GM18870 (cell line): ENCODE measurements at regions not wholly inside any gene's neighbourhood (a gene's known extent, or its start where the extent isn't known, plus 50 kb on each side); places are given as distances from the start of the nearest gene placed in this dataset.
A peak's percentile ranks its signal among the peaks of the same experiment; 100 is the strongest.

Source experiments
- ATAC-seq: cut with Tn5 transposase; IDR thresholded peaks from one replicate; pipeline ENCODE4 v1.9.1; 2021; ENCODE audit warnings: moderate library complexity; ENCODE audit not compliant: unreplicated experiment

- no peak for ATAC-seq
Measured at GRCh38 chr2:104433657-104434056, 420.3 kb upstream of the POU3F3 start.

GRCh38 chr2:104434318-104434792 lies 419.6 kb upstream of the POU3F3 start:
- peak; percentile 82 for ATAC-seq

GRCh38 chr2:104434966-104435365 lies 418.9 kb upstream of the POU3F3 start:
- ATAC-seq, result no peak

- ATAC-seq, result no peak
Measured at GRCh38 chr2:104438481-104438880, 415.4 kb upstream of the POU3F3 start.

- no peak for ATAC-seq
Measured at GRCh38 chr2:104443145-104443544, 410.8 kb upstream of the POU3F3 start.

- ATAC-seq, result no peak
Measured at GRCh38 chr2:104444392-104444791, 409.5 kb upstream of the POU3F3 start.

GRCh38 chr2:104444889-104445288 lies 409.0 kb upstream of the POU3F3 start:
- ATAC-seq, result peak; percentile 39

- ATAC-seq, result peak; percentile 49
Measured at GRCh38 chr2:104447831-104448434, 406.0 kb upstream of the POU3F3 start.

- no peak for ATAC-seq
Measured at GRCh38 chr2:104448661-104449440, 405.1 kb upstream of the POU3F3 start.

- no peak for ATAC-seq
Measured at GRCh38 chr2:104452558-104452957, 401.4 kb upstream of the POU3F3 start.

GRCh38 chr2:104462731-104463130 lies 391.2 kb upstream of the POU3F3 start:
- ATAC-seq, result no peak

- ATAC-seq, result no peak
Measured at GRCh38 chr2:104465981-104466380, 387.9 kb upstream of the POU3F3 start.

- no peak for ATAC-seq
Measured at GRCh38 chr2:104468846-104469245, 385.1 kb upstream of the POU3F3 start.

- ATAC-seq, result no peak
Measured at GRCh38 chr2:104472076-104472475, 381.8 kb upstream of the POU3F3 start.

- no peak for ATAC-seq
Measured at GRCh38 chr2:104473546-104473945, 380.4 kb upstream of the POU3F3 start.

GRCh38 chr2:104474716-104475115 lies 379.2 kb upstream of the POU3F3 start:
- ATAC-seq, result no peak

- no peak for ATAC-seq
Measured at GRCh38 chr2:104476075-104476474, 377.8 kb upstream of the POU3F3 start.

GRCh38 chr2:104476563-104476988 lies 377.3 kb upstream of the POU3F3 start:
- ATAC-seq, result no peak

GRCh38 chr2:104481341-104481740 lies 372.6 kb upstream of the POU3F3 start:
- ATAC-seq, result no peak

GRCh38 chr2:104487366-104487765 lies 366.5 kb upstream of the POU3F3 start:
- no peak for ATAC-seq

- ATAC-seq, result no peak
Measured at GRCh38 chr2:104493698-104494097, 360.2 kb upstream of the POU3F3 start.

GRCh38 chr2:104501342-104501741 lies 352.6 kb upstream of the POU3F3 start:
- no peak for ATAC-seq
